HTR-8/SVneo (cell line): ENCODE measurements at regions not wholly inside any gene's neighbourhood (a gene's known extent, or its start where the extent isn't known, plus 50 kb on each side); places are given as distances from the start of the nearest gene placed in this dataset.

Experiments
- DNase-seq: peaks from one replicate; pipeline ENCODE4 v3.0.0; 2011; ENCODE audit warnings: low spot score, mixed read lengths; ENCODE audit not compliant: insufficient read length
- FAIRE-seq: peaks from 2 replicates; lab custom pipeline; 2011; peaks lifted over from hg19 to GRCh38; lab: Jason Lieb, UNC

DNA sequence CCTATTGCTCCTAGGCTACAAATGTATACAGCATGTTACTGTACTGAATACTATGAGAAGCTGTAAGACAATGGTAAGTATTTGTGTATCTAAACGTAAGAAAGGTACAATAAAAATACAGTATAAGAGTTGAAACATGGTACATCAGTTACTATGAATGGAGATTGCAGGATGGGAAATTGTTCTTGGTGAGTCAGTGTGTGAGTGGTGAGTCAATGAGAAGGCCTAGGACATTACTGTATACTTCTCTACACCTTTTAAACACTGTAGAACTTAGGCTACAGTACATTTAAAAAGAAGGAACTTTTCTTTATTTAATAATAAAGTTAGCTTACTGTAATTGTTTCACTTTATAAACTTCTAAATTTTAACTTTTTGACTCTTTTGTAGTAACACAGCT is 2603.2 kb downstream of the PCDH7 start:
- no peak for FAIRE-seq
- DNase-seq, result no peak

DNA sequence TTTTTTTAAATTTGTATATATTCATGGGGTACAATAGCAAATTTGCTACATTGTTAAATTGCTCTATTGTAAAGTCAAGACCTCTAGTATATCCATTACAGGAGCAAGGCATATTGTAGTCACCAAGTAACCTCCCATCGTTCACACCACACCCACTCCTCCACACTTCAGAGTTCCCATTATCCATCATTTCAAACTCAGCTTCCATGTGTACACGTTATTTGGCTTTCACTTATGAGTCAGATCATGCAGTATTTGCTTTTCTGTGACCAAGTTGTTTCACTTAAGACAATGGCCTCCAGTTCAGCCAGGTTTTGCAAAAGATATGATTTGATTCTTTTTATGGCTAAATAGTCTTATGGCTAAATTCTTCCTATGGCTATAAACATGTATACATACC is 2614.2 kb downstream of the PCDH7 start:
- FAIRE-seq (no peak), DNase-seq (no peak)

DNA sequence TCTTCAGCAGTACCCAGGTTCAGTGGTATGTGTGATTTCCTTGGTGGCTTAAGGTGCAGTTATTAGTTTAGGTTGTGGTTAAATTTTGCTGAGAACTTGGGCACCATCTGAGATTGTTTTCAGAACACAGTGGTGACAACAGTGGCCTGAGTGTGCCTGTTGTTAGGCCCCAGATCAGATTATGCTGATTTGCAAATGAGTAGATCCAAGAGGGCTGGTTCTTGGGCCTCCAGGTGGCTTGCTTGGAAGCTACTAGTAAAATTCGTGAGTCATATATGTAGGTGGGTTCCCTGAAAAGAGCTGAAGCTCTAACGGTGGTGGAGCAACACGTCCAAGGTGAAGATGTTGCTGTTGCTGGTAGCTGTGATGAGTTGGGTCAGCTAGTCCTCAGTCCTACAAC is 2619.6 kb downstream of the PCDH7 start:
- FAIRE-seq (no peak), DNase-seq (no peak)

DNA sequence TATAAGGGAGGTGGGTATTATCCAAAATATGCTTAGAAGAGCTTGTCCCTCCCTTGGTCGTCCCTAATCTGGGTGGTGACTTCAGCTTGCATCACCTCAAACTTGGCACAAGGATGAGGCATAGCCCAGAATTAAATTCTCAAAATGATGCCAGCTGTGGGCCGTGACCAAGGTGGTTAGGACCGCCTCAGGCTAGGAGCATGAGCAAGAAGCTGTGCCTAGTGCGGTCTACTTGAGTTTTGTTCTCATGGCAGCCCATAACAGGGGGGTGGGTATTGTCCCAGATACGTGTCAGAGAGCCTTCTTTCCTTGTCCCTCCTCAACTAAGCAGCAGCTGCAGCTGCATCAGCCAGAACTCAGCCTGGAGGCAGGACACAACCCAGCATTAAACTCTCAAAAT is 2620.0 kb downstream of the PCDH7 start:
- no peak for DNase-seq
- FAIRE-seq, result no peak

DNA sequence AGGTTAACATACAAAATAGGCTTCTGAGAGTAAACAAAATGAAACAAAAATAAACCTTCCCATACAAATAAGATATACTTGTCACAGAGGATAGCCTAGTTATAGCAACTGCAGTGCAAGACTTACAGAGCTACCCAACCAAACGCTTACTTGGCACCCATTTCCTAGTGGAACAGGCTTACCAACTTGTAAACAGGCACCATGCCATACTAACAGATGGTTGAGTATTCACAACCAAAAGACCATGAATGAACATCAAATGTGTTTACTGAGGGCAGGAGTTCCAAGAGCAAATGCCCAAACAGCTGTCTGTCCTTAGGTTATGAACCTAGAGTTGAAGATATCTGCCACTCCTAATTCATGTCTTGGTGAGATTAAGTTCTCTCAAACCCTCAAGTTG is 2629.2 kb downstream of the PCDH7 start:
- DNase-seq, result no peak
- no peak for FAIRE-seq

DNA sequence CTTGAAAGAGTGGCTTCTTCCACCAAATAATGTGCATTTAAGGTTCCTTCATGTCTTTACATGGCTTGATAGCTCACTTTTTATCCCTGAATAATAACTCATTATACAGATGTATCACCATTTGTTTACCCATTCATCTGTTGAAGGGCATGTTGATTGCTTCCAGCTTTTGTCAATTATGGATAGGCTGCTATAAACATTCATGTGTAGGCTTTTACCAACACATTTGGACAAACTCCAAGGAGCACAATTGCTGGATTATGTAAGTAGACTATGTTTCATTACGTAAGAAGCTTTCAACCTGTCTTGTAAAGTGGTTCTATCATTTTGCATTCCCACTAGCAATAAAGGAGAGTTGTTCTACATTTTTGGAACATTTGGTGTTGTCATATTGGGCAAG is 2637.0 kb downstream of the PCDH7 start:
- DNase-seq (no peak), FAIRE-seq (no peak)

DNA sequence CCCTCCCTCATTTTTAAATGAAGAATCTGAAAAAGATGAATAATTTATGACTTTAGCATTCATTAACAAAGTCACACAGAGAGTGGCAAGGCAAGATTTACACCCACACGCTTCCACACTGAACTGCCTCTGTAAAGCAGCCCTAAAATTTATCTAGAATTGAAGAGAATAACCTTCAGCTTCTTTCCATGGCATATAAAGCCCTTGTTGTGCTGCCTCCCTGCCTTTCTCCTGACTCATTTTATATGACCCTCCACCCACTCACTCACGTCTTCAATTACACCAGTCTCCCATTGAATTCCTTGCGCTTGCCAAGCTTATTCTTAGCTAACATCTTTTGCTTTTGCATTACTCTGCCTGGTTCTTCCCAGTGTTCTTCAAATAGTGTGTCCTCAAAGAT is 2649.3 kb downstream of the PCDH7 start:
- DNase-seq, result peak; percentile 7
- no peak for FAIRE-seq

DNA sequence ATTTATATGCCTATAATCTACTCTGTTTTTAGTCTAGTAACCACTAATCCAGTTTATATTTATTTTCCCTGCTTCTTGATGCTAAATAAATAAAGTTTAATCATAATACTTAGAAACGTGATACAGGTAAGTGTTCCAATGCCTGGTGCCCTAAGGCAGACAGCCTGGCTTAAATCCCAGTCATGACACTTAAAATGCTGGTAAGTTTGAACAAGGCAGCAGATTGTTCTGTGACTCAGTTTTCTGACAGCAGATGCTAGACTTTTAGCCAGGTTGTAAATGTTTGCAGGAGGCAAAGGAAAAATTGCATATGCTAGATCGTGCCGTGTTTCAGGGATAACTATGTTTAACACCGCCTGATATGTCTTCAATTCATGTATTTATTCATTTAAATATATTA is 2661.6 kb downstream of the PCDH7 start:
- DNase-seq, result no peak
- no peak for FAIRE-seq

DNA sequence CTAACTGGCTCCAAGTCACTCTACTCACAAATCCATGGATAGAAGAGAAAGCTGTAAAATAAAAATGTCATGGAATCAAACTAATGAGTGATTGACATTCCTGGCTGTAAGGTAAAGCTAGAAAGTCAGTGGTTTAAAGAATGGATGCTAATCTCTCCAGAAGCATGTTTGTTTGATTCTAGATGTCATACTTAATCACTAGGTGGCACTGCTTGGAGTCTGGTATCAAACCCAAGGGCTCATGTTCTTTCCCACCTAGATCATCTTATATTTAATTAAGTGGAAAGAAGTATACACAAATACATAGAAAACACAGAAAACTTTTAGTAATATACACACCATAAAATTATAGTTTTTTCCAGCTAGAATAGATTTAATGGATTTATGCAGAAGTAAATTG is 2666.6 kb downstream of the PCDH7 start:
- DNase-seq, result no peak
- FAIRE-seq, result no peak

DNA sequence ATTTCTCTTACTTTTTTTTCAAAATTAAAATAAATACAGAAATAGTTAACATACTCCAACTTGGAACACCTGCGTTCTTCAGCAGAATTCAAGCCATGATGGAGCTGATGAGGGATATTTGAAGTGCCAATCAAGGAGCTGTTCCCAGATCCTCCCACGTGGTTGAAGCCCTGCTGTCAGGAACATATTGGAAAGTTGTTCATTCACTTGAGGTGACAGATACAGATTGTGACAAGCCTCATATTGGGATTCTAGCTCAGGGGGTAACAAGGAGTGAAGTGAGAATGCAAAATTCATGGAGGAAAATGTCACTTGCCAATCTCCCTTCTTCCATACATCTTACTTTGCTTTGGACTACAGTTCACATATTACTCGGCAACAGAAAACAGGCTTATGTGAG is 2670.8 kb downstream of the PCDH7 start:
- FAIRE-seq (no peak), DNase-seq (no peak)

DNA sequence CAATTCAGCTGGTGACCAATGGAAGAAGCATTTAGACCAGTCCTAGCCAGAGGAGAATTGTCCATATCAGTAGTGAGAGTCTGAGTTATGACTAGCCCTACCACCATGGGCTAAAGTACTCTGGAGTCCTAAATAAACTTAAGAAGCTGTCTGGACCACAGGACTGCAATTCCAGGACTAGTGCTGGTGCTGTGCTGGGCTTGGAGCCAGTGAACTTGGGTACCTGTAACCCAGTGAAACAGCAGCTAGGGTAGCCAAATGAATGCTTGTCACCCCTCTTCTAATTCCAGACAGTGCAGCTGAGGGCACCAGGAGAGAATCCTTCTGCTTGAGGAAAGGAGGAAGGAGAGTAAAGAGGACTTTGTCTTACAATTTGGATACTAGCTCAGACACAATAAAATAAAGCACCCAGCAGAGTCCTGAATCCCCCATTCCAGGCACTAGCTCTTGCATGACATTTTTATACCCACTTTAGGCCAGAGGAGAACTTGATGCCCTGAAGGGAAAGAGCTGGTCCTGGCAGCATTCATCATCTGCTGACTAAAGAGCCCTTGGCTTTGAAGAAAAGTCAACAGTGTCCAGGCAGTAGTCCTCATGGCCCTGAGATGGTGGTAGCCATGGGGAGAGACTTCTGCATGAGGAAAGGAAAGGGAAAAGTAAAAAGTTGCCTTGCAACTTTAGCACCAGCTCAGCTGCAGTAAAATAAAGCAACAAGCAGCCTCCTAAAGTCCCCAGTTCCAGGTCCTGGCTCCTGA is 2675.7 kb downstream of the PCDH7 start:
- no peak for FAIRE-seq
- no peak for DNase-seq

DNA sequence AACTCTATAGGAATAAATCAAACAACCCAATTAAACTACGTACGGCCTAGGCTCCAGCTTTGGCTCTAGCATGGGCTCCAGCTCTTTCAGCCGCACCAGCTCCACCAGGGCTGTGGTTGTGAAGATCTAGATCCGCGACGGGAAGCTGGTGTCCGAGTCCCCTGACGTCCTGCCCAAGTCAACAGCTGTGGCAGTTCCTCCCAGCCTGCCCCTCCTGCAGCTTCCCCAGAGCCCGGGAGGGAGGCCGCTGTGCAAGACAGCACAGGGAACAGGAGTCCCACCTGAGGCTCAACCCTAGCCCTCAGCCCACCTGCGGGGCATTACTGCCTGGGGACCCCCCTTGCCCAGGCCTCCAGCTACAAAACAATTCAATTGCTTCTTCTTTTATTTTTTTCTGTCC is 2680.3 kb downstream of the PCDH7 start:
- no peak for DNase-seq
- FAIRE-seq, result no peak

DNA sequence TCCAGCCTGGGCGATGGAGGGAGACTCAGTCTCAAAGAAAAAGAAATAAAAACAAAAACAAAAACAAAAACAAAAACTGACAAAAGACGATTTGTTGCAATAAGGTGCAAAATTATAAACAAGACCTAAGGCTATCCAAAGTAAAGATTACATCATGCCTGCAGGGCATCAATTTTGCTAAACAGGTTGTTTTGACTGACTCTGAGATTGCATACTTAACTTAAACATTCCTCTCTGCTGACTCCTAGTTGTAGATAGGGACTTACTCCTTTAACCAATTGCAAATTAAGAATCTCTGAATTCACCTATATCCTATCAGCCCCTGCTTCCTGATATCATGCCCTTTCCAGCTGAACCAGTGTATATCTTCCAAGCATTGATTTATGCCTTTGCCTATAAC is 2687.3 kb downstream of the PCDH7 start:
- FAIRE-seq (no peak), DNase-seq (no peak)

DNA sequence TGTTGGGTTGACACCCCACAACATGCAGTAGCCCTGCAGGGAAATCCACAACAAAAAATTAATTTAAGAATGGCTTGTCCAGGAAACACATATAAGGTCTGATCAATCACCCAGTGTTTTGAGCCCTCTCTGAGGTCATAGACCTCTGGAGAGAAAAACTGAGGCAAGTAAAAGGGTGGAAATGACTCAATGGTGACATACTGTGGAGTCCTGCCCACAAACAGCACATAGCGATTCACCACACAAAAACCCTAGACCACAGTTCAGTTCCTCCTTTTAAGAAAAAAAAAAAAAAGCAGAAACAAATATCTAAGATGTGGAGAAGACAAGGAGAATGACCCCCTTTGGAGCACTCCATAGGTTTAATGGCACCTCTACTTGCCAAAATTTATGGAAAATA is 2691.0 kb downstream of the PCDH7 start:
- FAIRE-seq (no peak), DNase-seq (no peak)

DNA sequence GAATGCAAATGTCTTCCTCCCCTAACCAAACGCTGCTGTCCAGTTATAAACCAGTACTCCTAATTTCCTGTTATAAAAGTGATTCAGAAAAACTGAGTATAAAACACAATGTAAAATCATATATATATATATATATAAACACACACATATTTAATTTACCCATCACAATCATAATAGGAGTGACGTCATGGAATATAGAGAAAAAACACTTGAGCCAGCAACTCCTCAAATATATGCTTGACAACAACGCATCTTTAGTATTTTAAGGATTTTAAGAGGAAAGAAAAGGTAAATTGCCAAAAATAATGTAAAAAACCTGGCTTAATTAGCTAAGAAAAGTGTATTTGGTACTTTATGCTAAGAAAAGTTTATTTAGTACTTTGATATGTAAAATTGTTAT is 2701.7 kb downstream of the PCDH7 start:
- FAIRE-seq (no peak), DNase-seq (no peak)

DNA sequence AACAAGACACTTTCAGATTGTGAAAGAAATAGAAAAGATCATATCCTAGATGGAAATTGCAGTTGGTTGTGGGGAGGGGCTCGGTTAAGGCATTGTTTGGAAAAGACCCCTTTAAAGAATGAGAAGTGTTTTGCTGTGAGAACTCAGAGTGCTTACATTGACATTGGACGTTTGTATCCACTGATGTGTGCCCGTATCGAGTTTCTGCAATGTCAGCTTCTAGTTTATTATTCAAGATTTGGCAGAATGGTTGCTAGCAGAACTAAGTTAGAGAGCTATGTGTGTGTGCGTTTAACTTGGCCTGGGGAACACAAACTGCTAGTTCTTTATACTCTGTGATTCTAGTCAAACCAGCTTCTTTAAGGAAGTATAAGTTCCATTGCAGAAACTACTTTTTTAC is 2702.5 kb downstream of the PCDH7 start:
- DNase-seq, result no peak
- no peak for FAIRE-seq

DNA sequence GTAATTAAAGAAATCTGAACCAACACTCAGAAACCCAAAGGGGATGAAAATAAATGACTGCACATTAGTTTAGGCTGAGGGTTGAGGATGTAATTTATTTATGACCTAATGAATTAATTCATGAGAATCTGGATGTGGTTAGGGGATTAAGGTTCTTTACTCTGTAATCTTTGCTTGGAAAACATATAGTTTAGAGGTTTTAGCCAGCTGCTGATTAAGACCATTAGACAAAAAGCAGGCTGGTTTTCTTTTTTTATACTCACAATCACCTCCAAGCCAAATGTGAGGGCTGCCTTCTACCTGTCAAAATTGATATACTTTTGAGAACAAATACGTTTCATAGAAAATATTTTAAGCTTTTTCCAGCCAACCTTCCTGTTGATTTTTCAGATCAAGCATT is 2705.8 kb downstream of the PCDH7 start:
- DNase-seq, result no peak
- FAIRE-seq, result no peak

DNA sequence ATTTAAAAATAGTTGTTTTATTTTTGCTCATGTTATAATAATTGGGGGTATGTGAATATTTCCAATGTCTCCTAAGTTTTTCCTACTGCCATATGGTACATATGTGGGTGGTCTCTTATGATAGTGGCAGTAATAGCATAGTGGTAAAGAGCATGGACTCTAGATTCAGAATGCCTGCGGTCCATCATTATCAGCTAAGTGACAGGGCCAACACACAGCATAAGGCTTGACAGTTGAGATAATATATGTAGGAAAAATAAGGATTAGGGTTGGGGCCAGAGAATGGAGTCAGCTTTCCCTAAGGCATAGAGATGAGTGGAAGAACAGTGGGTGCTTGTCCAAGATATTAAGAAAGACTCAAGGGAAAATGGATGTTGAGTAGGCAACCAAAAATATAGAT is 2707.5 kb downstream of the PCDH7 start:
- FAIRE-seq (no peak), DNase-seq (no peak)

DNA sequence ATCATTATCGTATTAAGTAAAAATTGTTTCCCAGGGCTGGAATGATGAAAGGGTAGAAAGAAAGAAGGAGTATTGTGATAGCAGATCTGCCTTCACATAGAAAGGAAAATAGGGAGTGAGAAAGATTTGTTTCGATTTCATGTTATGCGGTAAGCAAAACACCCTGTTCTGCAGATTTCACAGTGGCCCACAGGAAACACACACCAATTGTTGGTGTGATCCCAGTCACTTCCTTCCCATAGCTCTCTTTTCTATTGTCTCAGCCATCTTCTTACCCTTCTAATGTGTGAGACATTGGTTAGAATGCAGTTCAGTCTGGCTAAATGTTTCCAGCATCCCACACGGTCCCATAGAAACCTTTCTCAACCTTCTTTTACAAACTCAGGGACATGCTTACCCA is 2709.8 kb downstream of the PCDH7 start:
- no peak for DNase-seq
- peak; percentile 23 for FAIRE-seq

DNA sequence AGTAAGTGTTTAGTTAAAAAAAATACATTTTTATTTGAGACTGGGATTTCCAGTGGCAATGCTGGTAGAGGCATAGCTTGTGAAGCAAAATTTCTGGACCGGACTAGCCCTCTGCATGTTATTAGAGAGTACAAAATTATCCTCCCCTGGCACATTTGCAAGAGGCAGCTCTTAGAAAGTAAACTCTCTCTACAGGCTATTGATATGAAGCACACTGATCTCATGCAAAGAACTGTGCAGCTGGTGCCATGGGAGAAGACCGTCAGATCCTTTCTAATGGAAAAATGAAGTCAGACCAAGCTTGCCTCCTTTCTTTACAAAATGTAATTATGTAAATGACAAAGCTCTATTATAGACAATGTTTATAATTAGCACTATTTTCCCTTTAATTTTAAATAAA is 2717.2 kb downstream of the PCDH7 start:
- DNase-seq (no peak), FAIRE-seq (no peak)

DNA sequence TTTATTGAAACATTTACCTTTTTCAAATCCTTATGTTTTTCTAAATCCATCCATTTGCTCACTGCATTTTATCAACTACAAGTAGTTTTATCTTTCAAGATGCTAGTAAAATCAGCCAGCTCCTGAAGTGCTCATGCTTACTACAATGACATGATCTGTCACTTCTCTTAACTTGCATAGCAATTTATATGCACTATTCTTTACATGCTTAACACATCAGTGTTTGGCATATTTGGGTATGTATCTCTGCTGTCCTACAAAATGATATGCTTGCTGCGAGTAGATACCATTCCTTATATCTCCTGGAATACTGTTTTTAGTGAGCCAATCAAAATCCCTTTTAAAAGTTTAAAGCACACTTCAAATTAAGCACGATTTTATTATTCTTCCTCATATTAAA is 2726.8 kb downstream of the PCDH7 start:
- FAIRE-seq, result no peak
- no peak for DNase-seq

DNA sequence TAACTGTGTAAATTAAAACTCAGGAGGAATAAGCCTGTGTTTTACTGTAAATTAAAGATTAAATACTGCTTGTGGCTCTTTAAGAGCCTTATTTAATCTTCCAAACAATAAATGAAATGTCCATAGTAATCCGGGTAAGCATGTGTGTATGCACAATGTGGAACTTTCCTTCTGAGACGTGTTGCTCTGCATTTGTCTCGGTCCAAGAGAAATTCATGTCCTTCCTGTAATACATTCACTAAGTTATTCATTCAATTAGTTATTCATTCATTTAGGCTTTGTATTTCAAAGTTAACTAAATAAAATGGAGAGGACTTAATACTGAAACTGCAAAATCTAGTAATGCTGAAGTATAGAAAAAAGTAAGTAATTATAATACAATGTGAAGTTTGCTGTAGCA is 2728.8 kb downstream of the PCDH7 start:
- DNase-seq (no peak), FAIRE-seq (no peak)

DNA sequence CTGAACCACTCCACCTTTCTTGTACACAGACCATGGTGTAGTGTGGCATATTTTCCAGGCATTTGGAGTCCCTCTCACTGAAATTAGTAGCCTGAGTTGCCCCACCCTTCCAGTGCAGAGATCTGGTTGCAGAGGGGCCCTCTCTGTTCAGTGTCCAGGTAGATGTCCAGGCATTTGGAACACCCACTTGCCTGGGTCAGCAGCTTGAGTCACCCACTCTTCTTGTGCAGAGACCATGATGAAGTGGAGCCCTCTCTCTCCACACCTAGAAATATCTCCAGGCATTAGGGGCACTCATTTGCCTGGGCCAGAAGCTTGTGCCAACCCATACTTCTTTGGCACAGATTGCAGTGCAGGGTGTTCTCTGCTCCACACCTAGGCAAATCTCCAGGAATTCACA is 2733.3 kb downstream of the PCDH7 start:
- DNase-seq (no peak), FAIRE-seq (no peak)
